K562 (cell line): ENCODE measurements at regions not wholly inside any gene's neighbourhood (a gene's known extent, or its start where the extent isn't known, plus 50 kb on each side); places are given as distances from the start of the nearest gene placed in this dataset.

Source experiments
- ATAC-seq: fragments of 200-7000 bp; cut with Tn5 transposase; 3 replicates; pipeline ENCODE4 v1.9.1; 2020; ENCODE audit warnings: moderate library complexity
- BruUV-seq: library from RNA; stranded (reverse); fragments of 400-500 nt; replicated peaks from 2 replicates; lab custom pipeline; 2021; lab: Mats Ljungman, UMichigan
- CTCF ChIA-PET: fragments of 300-600 bp; formaldehyde crosslinking; extraction: SDS; loops from one replicate; lab custom pipeline; 2021; ENCODE audit warnings: low intra/inter-chr PET ratio; lab: Yijun Ruan, JAX
- POLR2A ChIA-PET: fragments of 300-600, 350-650 bp; sonication (Branson Sonifier 250); formaldehyde crosslinking; extraction: SDS; loops from one replicate; lab custom pipeline; 2021; ENCODE audit warnings: antibody characterized with exemption, inconsistent platforms; lab: Yijun Ruan, JAX
- DNase-seq, 4 experiments: peaks; one replicate each; pipeline versions ENCODE4 v3.0.0 to v3.0.0-alpha.2; 2011 to 2018; ENCODE audit warnings: low spot score in 3 of 4, mixed read lengths in 3 of 4; ENCODE audit errors: extremely low read depth in 1 of 4
- FAIRE-seq: peaks from 2 replicates; lab custom pipeline; 2011; peaks lifted over from hg19 to GRCh38; lab: Jason Lieb, UNC
- H2AFZ ChIP-seq: 2 replicates; pipeline ENCODE4 v1.6.0; 2011; ENCODE audit warnings: low read depth, low read length, control low read depth, inconsistent platforms
- H3K27ac ChIP-seq: fragments of 200-600 bp; 3 replicates; pipeline ENCODE4 v1.8.0; 2011; ENCODE audit warnings: low read depth, mild to moderate bottlenecking, control low read depth, inconsistent platforms, low read length, moderate library complexity, mixed read lengths; ENCODE audit errors: extremely low read depth
- H3K27me3 ChIP-seq, 2 experiments: fragments of 300-600 bp in 1 of 2; 2 replicates in 1 of 2; 3 replicates in 1 of 2; pipeline versions ENCODE4 v1.6.0 to v1.8.0; 2011; ENCODE audit warnings: inconsistent platforms in 2 of 2, low read length in 2 of 2, mild to moderate bottlenecking in 1 of 2, mixed read lengths in 1 of 2, moderate library complexity in 1 of 2; ENCODE audit not compliant: control insufficient read depth in 2 of 2, insufficient read depth in 2 of 2
- H3K36me3 ChIP-seq: fragments of 300-600 bp; 3 replicates; pipeline ENCODE4 v1.8.0; 2011; ENCODE audit warnings: mild to moderate bottlenecking, low read length, inconsistent platforms; ENCODE audit not compliant: control insufficient read depth, insufficient read depth
- H3K4me1 ChIP-seq, 2 experiments: fragments of 200-600 bp in 1 of 2; replicated peaks in 1 of 2; 2 replicates in 1 of 2; 3 replicates in 1 of 2; pipeline versions ENCODE4 v1.5.1 to v1.8.0; 2011; ENCODE audit warnings: inconsistent platforms in 2 of 2, low read length in 2 of 2, mild to moderate bottlenecking in 1 of 2, mixed read lengths in 1 of 2, moderate library complexity in 1 of 2; ENCODE audit not compliant: control insufficient read depth in 2 of 2, insufficient read depth in 2 of 2
- H3K4me2 ChIP-seq: 2 replicates; pipeline ENCODE4 v1.6.1; 2011; ENCODE audit warnings: low read length, control low read depth, inconsistent platforms, mixed read lengths; ENCODE audit not compliant: insufficient read depth
- H3K4me3 ChIP-seq: fragments of 200-600 bp; sonication (generic), shearing (Covaris generic); 2 replicates; pipeline ENCODE4 v1.5.1; 2016; ENCODE audit warnings: control low read depth, inconsistent platforms
- H3K79me2 ChIP-seq: fragments of 200-600 bp; 3 replicates; pipeline ENCODE4 v1.8.0; 2011; ENCODE audit warnings: low read length, inconsistent platforms; ENCODE audit not compliant: control insufficient read depth, insufficient read depth
- H3K9ac ChIP-seq, 2 experiments: 2 replicates each; pipeline versions ENCODE4 v1.6.0 to v1.6.1; 2011; ENCODE audit warnings: low read depth in 2 of 2, low read length in 2 of 2, control low read depth in 1 of 2, inconsistent platforms in 1 of 2, mild to moderate bottlenecking in 1 of 2, mixed read lengths in 1 of 2; ENCODE audit not compliant: insufficient read depth in 1 of 2
- H3K9me1 ChIP-seq: one replicate; pipeline ENCODE4 v1.6.0; 2011; ENCODE audit warnings: inconsistent platforms, mild to moderate bottlenecking, low read length, moderate library complexity; ENCODE audit not compliant: control insufficient read depth, insufficient read depth
- H3K9me3 ChIP-seq: replicated peaks from 2 replicates; pipeline ENCODE4 v1.5.1; 2011; ENCODE audit warnings: low read depth, low read length, inconsistent platforms; ENCODE audit not compliant: control insufficient read depth, insufficient read depth
- H4K20me1 ChIP-seq: replicated peaks from 2 replicates; pipeline ENCODE4 v1.6.1; 2011; ENCODE audit warnings: low read length, inconsistent platforms, mixed read lengths; ENCODE audit not compliant: control insufficient read depth, insufficient read depth
- BHLHE40 ChIP-seq: IDR thresholded peaks from 2 replicates; pipeline ENCODE4 v1.6.1; 2011; ENCODE audit warnings: low read length, improper control_type of control experiment
- CBFA2T2 ChIP-seq: fragments of 450-650 bp; conservative IDR thresholded peaks from 2 replicates; pipeline ENCODE4 v1.6.1; 2017; ENCODE audit warnings: mild to moderate bottlenecking
- CEBPG ChIP-seq, 3 experiments: fragments of 200-800 bp in 1 of 3; sonication (Bioruptor generic) in 1 of 3; sonication (generic) in 1 of 3; formaldehyde crosslinking in 1 of 3; IDR thresholded peaks in 2 of 3; conservative IDR thresholded peaks in 1 of 3; 2 replicates each; pipeline versions ENCODE4 v1.6.1 to v1.8.0; 2016 to 2022; ENCODE audit warnings: missing compliant biosample characterization in 2 of 3, missing genetic modification characterization in 2 of 3, mild to moderate bottlenecking in 1 of 3, missing genetic modification reagents in 1 of 3
- ERF ChIP-seq: fragments of 450-650 bp; formaldehyde crosslinking; IDR thresholded peaks from 2 replicates; pipeline ENCODE4 v1.4.0; 2020; ENCODE audit warnings: mild to moderate bottlenecking, mixed read lengths
- GATA2 ChIP-seq: sonication (generic); formaldehyde crosslinking; IDR thresholded peaks from 2 replicates; pipeline ENCODE4 v1.4.0; 2020; ENCODE audit warnings: mild to moderate bottlenecking, missing genetic modification reagents
- NR2C1 ChIP-seq, 2 experiments: fragments of 450-650 bp; IDR thresholded peaks; 2 replicates each; pipeline ENCODE4 v1.6.1; 2017; ENCODE audit warnings: mild to moderate bottlenecking in 2 of 2, antibody characterized with exemption in 1 of 2, inconsistent platforms in 1 of 2, missing compliant biosample characterization in 1 of 2, missing genetic modification characterization in 1 of 2
- POU5F1 ChIP-seq: fragments of 150-350 bp; IDR thresholded peaks from 2 replicates; pipeline ENCODE4 v1.6.1; 2014; ENCODE audit warnings: borderline replicate concordance, low read length, low read depth, mild to moderate bottlenecking; ENCODE audit not compliant: partially characterized antibody
- RNF2 ChIP-seq: sonication (generic); IDR thresholded peaks from 2 replicates; pipeline ENCODE4 v1.6.1; 2016
- SMARCE1 ChIP-seq: fragments of 450-650 bp; IDR thresholded peaks from 2 replicates; pipeline ENCODE4 v1.7.1; 2016; ENCODE audit warnings: mild to moderate bottlenecking
- ZNF263 ChIP-seq: sonication (generic); formaldehyde crosslinking; IDR thresholded peaks from 2 replicates; pipeline ENCODE4 v1.8.0; 2022; ENCODE audit warnings: mild to moderate bottlenecking, missing genetic modification reagents, borderline replicate concordance
- ZNF75A ChIP-seq: fragments of 450-650 bp; formaldehyde crosslinking; IDR thresholded peaks from 2 replicates; pipeline ENCODE4 v1.4.0; 2020; ENCODE audit warnings: mild to moderate bottlenecking
- WGBS: fragments of 100-300 bp; shearing (Covaris generic); methylation state at CpG from one replicate; pipeline ENCODE4 v1.1.6; 2016; ENCODE audit warnings: low coverage, mixed read lengths; ENCODE audit not compliant: insufficient coverage; ENCODE audit errors: missing lambda C conversion rate; 5-methylcytosine and 5-hydroxymethylcytosine counted together
- in situ Hi-C: fragments of 300-500 bp; cut with MboI; formaldehyde crosslinking; loops from 4 replicates; pipeline ENCODE4 v1.15.0; 2018; ENCODE audit warnings: inconsistent platforms, mixed read lengths
- intact Hi-C: fragments of 100-400 bp; cut with micrococcal nuclease; formaldehyde crosslinking; loops from 2 replicates; pipeline ENCODE4 v1.14.2; 2022

- peaks cover 6 to 18% of the 10 kb centered on the region in 2 experiments for H3K27me3 ChIP-seq
- H3K4me2 ChIP-seq, result no peak overlapping the region
- no TSS peak for BruUV-seq
- no peak overlapping the region for H3K9ac ChIP-seq
- no peak for ATAC-seq
- no peaks in the 10 kb centered on the region for H3K9me3 ChIP-seq
- ChIA-PET POLR2A (interaction anchor here (1.4 kb wide), 1 partner anchor 18 kb away, joined by 3 read pairs; no protein-coding TSS in a partner anchor), CTCF (no interaction called here)
- H2AFZ ChIP-seq, result no peak overlapping the region
- H3K9me1 ChIP-seq, result no peaks in the 10 kb centered on the region
- in situ Hi-C loops (no loop called here), intact Hi-C loops (no loop called here)
- H3K4me1 ChIP-seq, result no peaks in the 10 kb centered on the region
- no peaks in the 10 kb centered on the region for H3K36me3 ChIP-seq
- H3K79me2 ChIP-seq, result no peaks in the 10 kb centered on the region
- WGBS, result 0% methylated on average over 4 of the region's 8 CpGs
- H3K4me3 ChIP-seq, result no peak overlapping the region
- H4K20me1 ChIP-seq, result no peaks in the 10 kb centered on the region
- no peak for FAIRE-seq
- no peak overlapping the region for H3K27ac ChIP-seq
- TF ChIP-seq RNF2 (no peak), CBFA2T2 (no peak), SMARCE1 (no peak), NR2C1 (IDR thresholded peaks at IDR 0.05) (no peak), NR2C1 (tag; IDR thresholded peaks at IDR 0.05) (no peak), POU5F1 (no peak), ZNF75A (no peak), ERF (no peak), ZNF263 (no peak), CEBPG (CRISPR knock-in tag; IDR thresholded peaks at IDR 0.05) (no peak), CEBPG (tag; conservative IDR thresholded peaks at IDR 0.05 in 1 of 2, IDR thresholded peaks at IDR 0.05 in 1 of 2) (no peak), BHLHE40 (no peak), GATA2 (CRISPR knock-in tag) (no peak)
- DNase-seq, result no peak
Observed at GRCh38 chr18:49668574-49669275, 106.9 kb downstream of the LIPG start.
